HS-27A (cell line): ENCODE measurements at regions not wholly inside any gene's neighbourhood (a gene's known extent, or its start where the extent isn't known, plus 50 kb on each side); places are given as distances from the start of the nearest gene placed in this dataset.
"Not testable (repeated sequence)": the region's sequence is repeated elsewhere in the genome, so short reads cannot be mapped to it uniquely, and the experiment has no call there.

ENCODE experiments used
- DNase-seq: peaks from one replicate; pipeline ENCODE4 v3.0.0-alpha.2; 2012; ENCODE audit warnings: low read depth, missing footprints

GRCh38 chr16:46387720-46388119 is 233.5 kb downstream of the SHCBP1 start:
- DNase-seq, result not testable (repeated sequence)

DNA sequence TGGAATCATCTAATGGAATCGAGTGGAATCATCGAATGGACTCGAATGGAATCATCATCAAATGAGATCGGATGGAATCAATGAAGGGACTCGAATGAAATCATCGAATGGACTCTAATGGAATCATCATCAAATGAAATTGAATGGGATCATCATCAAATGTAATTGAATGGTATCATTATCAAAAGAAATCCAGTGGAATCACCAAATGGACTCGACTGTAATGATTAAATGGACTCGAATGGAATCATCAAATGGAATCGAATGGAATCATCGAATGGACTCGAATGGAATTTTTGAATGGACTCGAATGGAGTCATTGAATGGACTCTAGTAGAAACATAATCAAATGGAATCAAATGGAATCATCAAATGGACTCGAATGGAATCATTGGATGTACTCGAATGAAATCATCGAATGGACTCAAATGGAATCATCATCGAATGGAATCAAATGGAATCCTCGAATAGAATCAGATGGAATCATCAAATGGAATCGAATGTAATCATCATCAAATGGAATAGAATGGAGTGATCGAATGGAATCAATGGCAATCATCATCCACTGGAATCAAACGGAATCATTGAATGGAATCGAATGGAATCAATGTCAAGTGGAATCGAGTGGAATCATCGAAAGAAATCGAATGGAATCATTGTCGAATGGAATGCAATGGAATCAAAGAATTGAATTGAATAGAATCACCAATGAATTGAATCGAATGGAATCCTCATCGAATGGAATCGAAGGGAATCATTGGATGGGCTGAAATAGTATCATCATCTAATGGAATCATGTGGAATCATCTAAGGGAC is 234.2 kb downstream of the SHCBP1 start:
- DNase-seq, result not testable (repeated sequence)

GRCh38 chr16:46386110-46386771 is 234.9 kb downstream of the SHCBP1 start:
- not testable (repeated sequence) for DNase-seq

- not testable (repeated sequence) for DNase-seq
Observed at GRCh38 chr16:46384285-46385061, 236.7 kb downstream of the SHCBP1 start.

DNA sequence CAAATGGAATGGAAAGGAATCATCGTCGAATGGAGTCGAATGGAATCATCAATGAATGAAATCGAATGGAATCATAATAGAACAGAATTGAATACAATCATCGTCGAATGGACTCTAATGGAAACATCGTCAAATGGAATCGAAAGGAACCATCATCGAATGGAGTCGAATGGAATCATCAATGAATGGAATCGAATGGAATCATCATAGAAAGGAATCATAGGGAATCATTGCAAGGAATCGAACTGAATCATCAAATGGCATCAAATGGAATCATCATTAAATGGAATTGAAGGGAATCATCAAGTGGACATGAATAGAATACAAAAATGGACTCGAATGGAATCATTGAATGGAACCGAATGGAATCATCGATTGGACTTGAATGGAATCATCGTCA is 237.6 kb downstream of the SHCBP1 start:
- DNase-seq, result not testable (repeated sequence)

GRCh38 chr16:46382791-46383541 is 238.2 kb downstream of the SHCBP1 start:
- not testable (repeated sequence) for DNase-seq

DNA sequence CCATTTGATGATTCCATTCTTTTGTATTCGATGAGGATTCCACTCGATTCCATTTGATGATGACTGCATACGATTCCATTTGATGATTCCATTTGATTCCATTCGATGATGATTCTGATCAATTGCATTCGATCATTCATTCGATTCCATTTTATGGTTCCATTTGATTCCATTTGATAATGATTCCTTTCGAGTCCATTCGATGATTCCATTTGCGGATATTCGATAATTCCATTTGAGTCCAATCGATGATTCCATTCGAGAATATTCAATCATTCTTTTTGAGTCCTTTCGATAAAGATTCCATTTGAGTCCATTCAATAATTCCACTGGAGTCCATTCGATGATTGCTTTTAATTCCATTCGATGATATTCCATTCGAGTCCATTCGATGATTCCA is 239.1 kb downstream of the SHCBP1 start:
- DNase-seq, result not testable (repeated sequence)

DNA sequence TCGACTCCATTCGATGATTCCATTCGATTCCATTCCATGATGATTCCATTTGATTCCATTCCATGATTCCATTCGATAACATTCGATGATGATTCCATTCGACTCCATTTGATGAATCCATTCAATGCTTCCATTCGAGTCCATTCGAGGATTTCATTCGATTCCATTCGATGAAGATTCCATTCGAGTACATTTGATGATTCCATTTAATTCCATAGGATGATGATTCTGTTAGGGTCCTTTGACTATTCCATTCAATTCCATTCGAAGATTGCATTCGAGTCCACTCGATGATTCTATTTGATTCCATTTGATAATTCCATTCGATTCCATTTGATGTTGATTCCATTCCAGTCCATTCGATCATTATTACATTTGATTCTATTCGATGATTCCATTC is 239.8 kb downstream of the SHCBP1 start:
- not testable (repeated sequence) for DNase-seq
